ENCODE measurements at regions not wholly inside any gene's neighbourhood (a gene's known extent, or its start where the extent isn't known, plus 50 kb on each side); places are given as distances from the start of the nearest gene placed in this dataset.

GRCh38 chr21:18716578-18717138, 313.1 kb upstream of the TMPRSS15 start:
- TF ChIP-seq CTCF (IDR thresholded peaks at IDR 0.05) (no peak), POLR2A (IDR thresholded peaks at IDR 0.05) (no peak), POLR2AphosphoS5 (IDR thresholded peaks at IDR 0.05) (no peak), EP300 (IDR thresholded peaks at IDR 0.05) (no peak)

Measured in gastroesophageal sphincter (tissue), 3 donors.